Progenitor cell of endocrine pancreas (in vitro differentiated cells): ENCODE measurements at regions not wholly inside any gene's neighbourhood (a gene's known extent, or its start where the extent isn't known, plus 50 kb on each side); places are given as distances from the start of the nearest gene placed in this dataset.

ENCODE experiments used
- DNase-seq: peaks from one replicate; pipeline ENCODE4 v3.0.0; 2021; ENCODE audit warnings: low spot score; ENCODE audit not compliant: unreplicated experiment
- H3K27ac Mint-ChIP-seq: 2 replicates; pipeline ENCODE4 v1.8.0; 2021; ENCODE audit warnings: mild to moderate bottlenecking, moderate library complexity, mixed read lengths
- H3K27me3 Mint-ChIP-seq: 2 replicates; pipeline ENCODE4 v1.8.0; 2021; ENCODE audit warnings: mixed read lengths
- H3K36me3 Mint-ChIP-seq: 2 replicates; pipeline ENCODE4 v1.8.0; 2022; ENCODE audit warnings: mixed read lengths; ENCODE audit not compliant: insufficient read depth
- H3K4me1 Mint-ChIP-seq: 2 replicates; pipeline ENCODE4 v1.8.0; 2021; ENCODE audit warnings: low read depth, mixed read lengths
- H3K4me3 Mint-ChIP-seq: 2 replicates; pipeline ENCODE4 v1.8.0; 2021; ENCODE audit warnings: low read depth, mild to moderate bottlenecking, moderate library complexity, mixed read lengths
- H3K9me3 Mint-ChIP-seq: 2 replicates; pipeline ENCODE4 v1.8.0; 2021; ENCODE audit warnings: low read depth, mixed read lengths
- CTCF ChIP-seq: fragments of 200-600 bp; sonication (generic); IDR thresholded peaks from one replicate; pipeline ENCODE4 v1.5.0; 2021; ENCODE audit warnings: antibody characterized with exemption, mild to moderate bottlenecking; ENCODE audit not compliant: unreplicated experiment

GRCh38 chr15:37882640-37883039 is 51.8 kb upstream of the TMCO5A start:
- no peaks in the 10 kb centered on the region for H3K9me3 Mint-ChIP-seq
- TF ChIP-seq CTCF: no peak
- H3K27me3 Mint-ChIP-seq: peaks cover 20% of the 10 kb centered on the region
- H3K27ac Mint-ChIP-seq: no peak overlapping the region
- no peak for DNase-seq
- peaks cover 22% of the 10 kb centered on the region for H3K4me1 Mint-ChIP-seq
- H3K4me3 Mint-ChIP-seq: no peak overlapping the region
- H3K36me3 Mint-ChIP-seq: no peaks in the 10 kb centered on the region
